ENCODE measurements at regions not wholly inside any gene's neighbourhood (a gene's known extent, or its start where the extent isn't known, plus 50 kb on each side); places are given as distances from the start of the nearest gene placed in this dataset.

DNA sequence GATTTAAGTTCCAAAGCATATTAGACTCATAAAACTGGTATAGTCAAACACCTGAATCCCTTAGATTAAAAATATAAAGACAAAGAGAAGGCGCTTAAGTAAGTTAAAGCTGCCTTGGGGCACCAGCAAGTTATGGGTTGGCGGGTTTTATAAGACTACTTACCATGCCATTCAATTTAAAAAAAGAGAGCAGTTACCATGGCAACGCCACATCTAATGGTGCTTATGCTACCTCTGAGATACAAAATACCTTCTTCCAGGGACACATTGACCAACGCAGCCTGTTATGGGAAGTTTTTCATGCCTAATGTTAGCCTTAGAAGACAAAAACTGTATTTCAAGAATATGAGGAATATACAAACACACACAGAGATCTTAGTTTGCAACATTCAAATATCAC is 713.6 kb downstream of the RNF144B start:
- Histone ChIP-seq H3K4me3 (ENCODE audit: low read length) (no peak overlapping the region), H3K4me1 (ENCODE audit: insufficient read depth, low read length) (no peaks in the 10 kb centered on the region), H3K9ac (ENCODE audit: low read depth, low read length) (no peak overlapping the region), H3K27ac (ENCODE audit: low read depth, low read length) (no peak overlapping the region), H3K9me3 (ENCODE audit: insufficient read depth, low read depth, low read length) (peaks cover 18% of the 10 kb centered on the region), H3K36me3 (ENCODE audit: insufficient read depth, low read length) (no peaks in the 10 kb centered on the region), H3K27me3 (ENCODE audit: insufficient read depth, low read length) (no peaks in the 10 kb centered on the region)
- WGBS, result 100% methylated on average over 4 of the region's 4 CpGs

DNA sequence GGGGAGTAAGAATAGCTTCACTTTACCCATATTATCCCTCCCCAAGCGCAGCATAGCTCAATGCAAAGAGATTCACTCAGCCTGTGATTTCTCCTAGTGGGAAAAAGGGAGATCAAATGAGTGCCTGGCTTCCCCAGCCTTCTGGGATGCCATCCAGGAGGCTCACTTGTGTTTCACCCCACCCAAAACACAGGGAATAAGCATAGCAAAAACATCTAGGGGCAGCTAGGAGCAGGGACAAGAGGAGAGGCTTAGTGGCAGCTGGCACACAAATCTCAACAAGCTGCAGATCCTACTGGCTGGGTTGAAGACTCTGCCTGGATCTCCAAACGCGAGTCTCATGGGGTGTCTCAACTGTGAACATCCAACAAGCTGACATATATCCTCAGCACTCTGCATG is 715.8 kb downstream of the RNF144B start:
- no peak overlapping the region for H3K9ac ChIP-seq (ENCODE audit: low read depth, low read length)
- no peaks in the 10 kb centered on the region for H3K36me3 ChIP-seq (ENCODE audit: insufficient read depth, low read length)
- no peaks in the 10 kb centered on the region for H3K4me1 ChIP-seq (ENCODE audit: insufficient read depth, low read length)
- WGBS, result 93% methylated on average over 3 of the region's 3 CpGs
- H3K4me3 ChIP-seq (ENCODE audit: low read length), result no peak overlapping the region
- no peak overlapping the region for H3K27ac ChIP-seq (ENCODE audit: low read depth, low read length)
- no peaks in the 10 kb centered on the region for H3K27me3 ChIP-seq (ENCODE audit: insufficient read depth, low read length)
- H3K9me3 ChIP-seq (ENCODE audit: insufficient read depth, low read depth, low read length), result peaks cover 26% of the 10 kb centered on the region

DNA sequence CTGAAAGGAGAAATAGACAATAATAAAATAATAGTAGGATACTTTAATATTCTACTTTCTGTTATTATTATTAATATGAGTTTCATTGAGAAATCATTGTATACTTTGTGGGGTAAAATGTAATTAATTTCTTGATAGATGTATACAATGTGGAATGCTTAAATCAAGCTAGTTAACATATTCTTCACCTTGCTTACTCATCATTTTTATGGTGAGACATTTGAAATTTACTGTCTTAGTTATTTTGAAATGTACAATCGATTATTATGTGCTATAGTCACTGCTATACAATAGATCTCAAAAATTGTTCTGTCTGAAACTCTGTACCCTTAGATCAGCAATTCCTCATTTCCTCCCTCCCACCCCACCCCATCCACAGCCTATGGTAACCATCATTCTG is 720.3 kb downstream of the RNF144B start:
- no peaks in the 10 kb centered on the region for H3K36me3 ChIP-seq (ENCODE audit: insufficient read depth, low read length)
- H3K9me3 ChIP-seq (ENCODE audit: insufficient read depth, low read depth, low read length), result peaks cover 7% of the 10 kb centered on the region
- no peak overlapping the region for H3K9ac ChIP-seq (ENCODE audit: low read depth, low read length)

DNA sequence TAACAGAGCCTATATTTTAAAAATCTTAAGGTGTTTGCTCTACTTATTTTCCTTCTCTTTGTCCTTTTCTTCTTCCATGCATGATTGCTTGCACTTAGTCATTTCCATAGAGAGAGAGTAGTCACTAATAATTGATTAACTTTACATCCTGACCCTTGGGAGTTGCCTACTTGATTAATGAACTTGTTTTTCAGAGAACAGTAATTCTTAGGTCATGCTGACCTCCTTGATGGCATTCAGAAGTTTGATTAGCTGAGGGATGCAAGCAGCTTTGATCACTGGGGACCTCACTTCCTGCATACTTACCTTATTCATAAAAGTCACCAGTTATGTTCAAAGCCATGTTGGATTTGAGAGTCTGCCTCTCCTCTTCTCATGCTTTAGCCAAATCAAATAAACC is 715.6 kb upstream of the ID4 start:
- Histone ChIP-seq H3K9me3 (ENCODE audit: insufficient read depth, low read depth, low read length) (0 out of 2 replicates have a peak, but pooled peaks cover 2% of the 10 kb centered on the region), H3K4me3 (ENCODE audit: low read length) (no peak overlapping the region)

More for the DNA sequence above, 720.3 kb downstream of the RNF144B start:
- Histone ChIP-seq H3K4me3 (ENCODE audit: low read length) (no peak overlapping the region), H3K27me3 (ENCODE audit: insufficient read depth, low read length) (no peaks in the 10 kb centered on the region), H3K27ac (ENCODE audit: low read depth, low read length) (no peak overlapping the region), H3K4me1 (ENCODE audit: insufficient read depth, low read length) (no peaks in the 10 kb centered on the region)
- WGBS, result 100% methylated on average over 1 of the region's 1 CpG

DNA sequence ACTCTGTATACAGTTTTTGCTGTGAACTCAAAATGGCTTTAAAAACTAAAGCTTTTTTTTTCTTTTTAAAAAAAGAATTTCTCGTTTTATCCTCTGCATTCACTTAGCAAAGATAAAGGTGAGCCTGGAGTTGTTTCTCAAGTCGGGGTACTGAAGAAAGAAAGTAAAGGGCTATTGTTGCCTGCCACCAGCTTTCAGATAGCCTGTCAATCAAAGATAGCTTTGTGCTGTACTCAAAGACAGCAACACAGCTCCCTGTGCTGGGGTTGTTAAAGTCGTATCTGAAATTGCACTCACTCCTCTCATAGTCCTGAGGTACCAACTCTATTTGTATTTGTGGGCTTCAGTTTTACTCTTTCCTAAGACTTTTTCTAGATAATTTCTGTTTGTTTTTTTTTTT is 710.1 kb upstream of the ID4 start:
- Histone ChIP-seq H3K4me1 (ENCODE audit: insufficient read depth, low read length) (no peaks in the 10 kb centered on the region), H3K36me3 (ENCODE audit: insufficient read depth, low read length) (no peaks in the 10 kb centered on the region), H3K27ac (ENCODE audit: low read depth, low read length) (no peak overlapping the region), H3K9me3 (ENCODE audit: insufficient read depth, low read depth, low read length) (0 out of 2 replicates have a peak, but pooled peaks cover 2% of the 10 kb centered on the region), H3K9ac (ENCODE audit: low read depth, low read length) (no peak overlapping the region), H3K27me3 (ENCODE audit: insufficient read depth, low read length) (no peaks in the 10 kb centered on the region), H3K4me3 (ENCODE audit: low read length) (no peak overlapping the region)
- 87% methylated on average over 2 of the region's 3 CpGs for WGBS

More for the DNA sequence above, 715.6 kb upstream of the ID4 start:
- Histone ChIP-seq H3K27me3 (ENCODE audit: insufficient read depth, low read length) (no peaks in the 10 kb centered on the region), H3K27ac (ENCODE audit: low read depth, low read length) (no peak overlapping the region), H3K9ac (ENCODE audit: low read depth, low read length) (no peak overlapping the region), H3K36me3 (ENCODE audit: insufficient read depth, low read length) (no peaks in the 10 kb centered on the region), H3K4me1 (ENCODE audit: insufficient read depth, low read length) (no peaks in the 10 kb centered on the region)

DNA sequence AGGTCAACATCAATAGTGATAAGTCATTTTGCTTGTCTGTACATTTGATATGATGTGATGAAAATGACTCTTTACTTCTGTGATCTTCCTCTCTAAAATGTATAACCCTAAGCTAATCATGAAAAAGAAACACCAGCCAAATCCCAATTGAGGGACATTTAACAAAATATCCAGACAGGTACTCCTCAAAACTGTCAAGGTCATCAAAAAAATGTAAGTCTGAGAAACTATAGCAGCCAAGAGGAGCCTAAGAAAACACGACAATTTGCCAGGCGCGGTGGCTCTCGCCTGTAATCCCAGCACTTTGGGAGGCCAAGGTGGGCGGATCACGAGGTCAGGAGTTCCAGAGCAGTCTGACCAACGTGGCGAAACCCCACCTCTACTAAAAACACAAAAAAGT is 708.5 kb upstream of the ID4 start:
- H3K9me3 ChIP-seq (ENCODE audit: insufficient read depth, low read depth, low read length), result no peaks in the 10 kb centered on the region
- no peaks in the 10 kb centered on the region for H3K36me3 ChIP-seq (ENCODE audit: insufficient read depth, low read length)
- no peak overlapping the region for H3K4me3 ChIP-seq (ENCODE audit: low read length)
- WGBS, result 94% methylated on average over 8 of the region's 8 CpGs
- H3K9ac ChIP-seq (ENCODE audit: low read depth, low read length), result no peak overlapping the region
- no peak overlapping the region for H3K27ac ChIP-seq (ENCODE audit: low read depth, low read length)
- H3K4me1 ChIP-seq (ENCODE audit: insufficient read depth, low read length), result no peaks in the 10 kb centered on the region
- H3K27me3 ChIP-seq (ENCODE audit: insufficient read depth, low read length), result no peaks in the 10 kb centered on the region

DNA sequence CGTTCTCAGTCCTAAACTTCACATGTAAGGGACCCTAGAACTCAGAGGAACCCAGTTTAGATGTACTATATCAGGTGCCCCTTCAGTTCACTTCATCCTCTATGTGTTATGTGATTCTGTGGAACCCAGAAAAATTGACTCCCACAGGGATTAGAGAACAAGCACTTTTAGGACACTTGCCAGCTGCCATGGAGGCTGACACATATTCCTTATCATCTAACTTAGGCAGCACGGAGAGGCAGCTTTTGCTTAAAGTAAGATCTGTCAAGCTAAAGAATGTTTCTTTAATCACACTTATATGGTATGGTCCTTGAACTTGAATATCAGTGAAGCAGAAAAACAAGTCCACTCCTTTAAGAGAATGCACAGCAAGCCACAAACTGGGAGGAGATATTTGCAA is 701.5 kb upstream of the ID4 start:
- 94% methylated on average over 2 of the region's 2 CpGs for WGBS
- Histone ChIP-seq H3K4me1 (ENCODE audit: insufficient read depth, low read length) (peaks cover 15% of the 10 kb centered on the region; the same call in 1 of the 2 replicates), H3K9me3 (ENCODE audit: insufficient read depth, low read depth, low read length) (no peaks in the 10 kb centered on the region)

DNA sequence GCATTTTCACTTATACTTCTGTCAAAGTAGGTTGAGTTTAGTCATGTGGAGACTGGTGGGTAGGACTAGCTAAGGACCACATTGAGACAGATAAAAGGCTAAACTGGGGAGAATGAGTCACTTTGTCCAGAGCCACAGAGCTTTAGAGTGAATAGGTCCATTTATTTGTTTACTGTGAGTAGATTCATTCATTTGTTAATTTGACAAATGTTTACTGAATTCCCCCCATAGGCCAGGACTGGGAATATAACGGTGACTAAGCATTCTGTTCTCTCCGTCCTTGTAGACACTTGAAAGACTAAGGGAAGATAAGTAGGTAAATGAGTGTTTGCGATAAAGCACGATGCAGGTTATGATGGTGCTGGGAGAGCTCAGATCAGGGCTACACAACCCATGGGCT is 699.7 kb upstream of the ID4 start:
- Histone ChIP-seq H3K36me3 (ENCODE audit: insufficient read depth, low read length) (no peaks in the 10 kb centered on the region), H3K9ac (ENCODE audit: low read depth, low read length) (no peak overlapping the region), H3K27ac (ENCODE audit: low read depth, low read length) (peak overlapping the region; percentile 15; the same call in 1 of the 2 replicates), H3K27me3 (ENCODE audit: insufficient read depth, low read length) (no peaks in the 10 kb centered on the region), H3K4me1 (ENCODE audit: insufficient read depth, low read length) (peaks cover 15% of the 10 kb centered on the region; the same call in 1 of the 2 replicates), H3K4me3 (ENCODE audit: low read length) (no peak overlapping the region), H3K9me3 (ENCODE audit: insufficient read depth, low read depth, low read length) (no peaks in the 10 kb centered on the region)
- WGBS, result 56% methylated on average over 4 of the region's 4 CpGs

More for the DNA sequence above, 701.5 kb upstream of the ID4 start:
- Histone ChIP-seq H3K27me3 (ENCODE audit: insufficient read depth, low read length) (no peaks in the 10 kb centered on the region), H3K36me3 (ENCODE audit: insufficient read depth, low read length) (no peaks in the 10 kb centered on the region), H3K4me3 (ENCODE audit: low read length) (no peak overlapping the region), H3K27ac (ENCODE audit: low read depth, low read length) (no peak overlapping the region), H3K9ac (ENCODE audit: low read depth, low read length) (no peak overlapping the region)

DNA sequence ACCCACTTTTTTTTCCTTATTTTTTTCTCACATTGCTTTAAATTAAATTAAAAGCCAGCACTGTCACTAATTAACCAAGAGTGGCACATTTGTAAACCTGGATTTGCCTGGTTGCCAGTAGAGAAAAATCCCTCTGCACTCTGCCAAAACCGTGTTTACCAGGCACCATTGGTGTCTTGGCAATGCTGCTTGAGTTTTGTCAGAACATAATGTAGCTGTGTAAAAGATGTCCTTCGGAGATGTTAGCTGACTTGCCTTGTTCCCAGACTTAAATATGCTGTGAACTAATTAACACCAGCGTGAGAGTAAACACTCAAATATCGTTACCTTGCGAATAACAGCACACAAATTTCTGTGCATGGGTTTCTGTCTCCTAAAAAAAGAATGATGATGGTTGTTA is 694.9 kb upstream of the ID4 start:
- 96% methylated on average over 5 of the region's 5 CpGs for WGBS
- no peaks in the 10 kb centered on the region for H3K27me3 ChIP-seq (ENCODE audit: insufficient read depth, low read length)
- H3K36me3 ChIP-seq (ENCODE audit: insufficient read depth, low read length), result no peaks in the 10 kb centered on the region
- H3K9ac ChIP-seq (ENCODE audit: low read depth, low read length), result no peak overlapping the region
- H3K4me3 ChIP-seq (ENCODE audit: low read length), result no peak overlapping the region
- H3K27ac ChIP-seq (ENCODE audit: low read depth, low read length), result no peak overlapping the region
- no peaks in the 10 kb centered on the region for H3K9me3 ChIP-seq (ENCODE audit: insufficient read depth, low read depth, low read length)
- H3K4me1 ChIP-seq (ENCODE audit: insufficient read depth, low read length), result peaks cover 9% of the 10 kb centered on the region; the same call in 1 of the 2 replicates

DNA sequence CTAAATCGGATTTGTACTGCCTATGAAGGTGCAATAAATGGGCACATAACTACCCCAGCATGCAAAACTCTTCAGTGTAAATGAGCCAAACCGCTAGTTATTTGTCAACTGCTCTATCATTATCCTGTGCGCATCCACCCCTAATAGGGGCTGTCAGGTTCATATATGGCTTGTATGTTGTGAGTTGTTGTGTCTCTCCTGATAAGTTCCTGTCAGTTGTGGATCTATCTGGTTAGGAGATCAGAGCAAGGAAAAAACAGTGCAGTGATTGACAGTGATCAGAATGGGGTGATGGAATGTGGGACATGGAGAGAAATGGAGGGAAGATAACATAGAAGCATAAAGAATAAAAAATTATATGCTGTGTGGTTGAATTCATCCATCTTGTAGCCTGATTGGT is 686.9 kb upstream of the ID4 start:
- Histone ChIP-seq H3K4me1 (ENCODE audit: insufficient read depth, low read length) (no peaks in the 10 kb centered on the region), H3K36me3 (ENCODE audit: insufficient read depth, low read length) (no peaks in the 10 kb centered on the region), H3K27me3 (ENCODE audit: insufficient read depth, low read length) (no peaks in the 10 kb centered on the region), H3K4me3 (ENCODE audit: low read length) (no peak overlapping the region), H3K27ac (ENCODE audit: low read depth, low read length) (no peak overlapping the region), H3K9me3 (ENCODE audit: insufficient read depth, low read depth, low read length) (no peaks in the 10 kb centered on the region), H3K9ac (ENCODE audit: low read depth, low read length) (no peak overlapping the region)
- WGBS, result 97% methylated on average over 3 of the region's 3 CpGs

DNA sequence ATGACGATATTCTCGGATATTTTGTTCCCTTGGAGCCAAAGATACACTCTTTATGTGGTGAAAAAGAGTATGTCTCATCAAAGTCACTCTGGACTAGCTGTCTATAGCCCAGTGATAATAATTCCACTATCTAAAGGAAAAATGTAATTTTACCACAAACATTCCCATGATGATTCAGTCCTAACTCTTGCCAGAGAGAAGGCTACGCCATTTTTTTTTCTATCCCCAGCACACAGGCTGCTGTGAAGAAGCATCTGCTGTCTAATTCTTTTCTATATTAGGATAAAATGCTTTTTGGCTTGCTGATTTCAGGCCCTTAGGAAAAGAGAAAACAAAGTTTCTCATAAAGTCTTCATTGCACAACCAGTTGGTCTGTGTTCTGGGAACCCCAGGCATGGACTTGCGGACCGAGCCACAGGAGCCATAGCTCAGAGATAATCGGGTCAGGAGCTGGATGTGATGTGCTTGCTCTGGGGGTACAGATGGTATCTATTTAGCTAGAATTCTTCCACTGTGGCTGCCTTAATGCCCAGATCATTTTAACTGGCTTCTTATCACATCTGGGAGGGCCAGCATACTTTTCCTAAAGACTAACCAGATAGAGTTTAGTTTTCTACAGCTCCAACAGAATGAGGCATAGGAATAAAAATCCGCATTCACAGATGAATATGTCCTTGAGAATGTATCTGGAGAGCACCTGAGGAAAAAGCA is 683.7 kb upstream of the ID4 start:
- H3K27me3 ChIP-seq (ENCODE audit: insufficient read depth, low read length), result no peaks in the 10 kb centered on the region
- H3K4me3 ChIP-seq (ENCODE audit: low read length), result no peak overlapping the region
- H3K4me1 ChIP-seq (ENCODE audit: insufficient read depth, low read length), result no peaks in the 10 kb centered on the region; the same call in 1 of the 2 replicates
- WGBS, result 97% methylated on average over 7 of the region's 7 CpGs
- no peak overlapping the region for H3K9ac ChIP-seq (ENCODE audit: low read depth, low read length)
- no peak overlapping the region for H3K27ac ChIP-seq (ENCODE audit: low read depth, low read length)
- H3K36me3 ChIP-seq (ENCODE audit: insufficient read depth, low read length), result no peaks in the 10 kb centered on the region
- H3K9me3 ChIP-seq (ENCODE audit: insufficient read depth, low read depth, low read length), result no peaks in the 10 kb centered on the region

DNA sequence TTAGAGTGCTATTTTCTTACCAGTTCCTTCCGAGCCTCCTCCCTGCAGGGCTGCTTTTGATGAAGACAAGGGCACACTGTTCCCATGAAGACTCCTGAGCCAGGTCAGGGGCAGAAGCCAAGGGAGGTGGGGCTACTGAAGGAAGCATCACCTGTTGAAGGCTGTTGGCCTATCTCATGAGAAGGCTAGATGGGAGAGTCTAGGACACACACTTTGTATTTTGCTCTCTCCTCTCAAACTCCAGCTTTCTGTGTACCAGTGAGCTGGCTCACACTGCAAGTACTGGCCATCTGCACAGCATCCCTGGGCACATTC is 683.2 kb upstream of the ID4 start:
- H3K4me1 ChIP-seq (ENCODE audit: insufficient read depth, low read length), result no peaks in the 10 kb centered on the region; the same call in 1 of the 2 replicates
- no peak overlapping the region for H3K27ac ChIP-seq (ENCODE audit: low read depth, low read length)
- H3K9ac ChIP-seq (ENCODE audit: low read depth, low read length), result no peak overlapping the region
- no peaks in the 10 kb centered on the region for H3K9me3 ChIP-seq (ENCODE audit: insufficient read depth, low read depth, low read length)
- no peaks in the 10 kb centered on the region for H3K27me3 ChIP-seq (ENCODE audit: insufficient read depth, low read length)
- 98% methylated on average over 1 of the region's 1 CpG for WGBS
- no peak overlapping the region for H3K4me3 ChIP-seq (ENCODE audit: low read length)
- H3K36me3 ChIP-seq (ENCODE audit: insufficient read depth, low read length), result no peaks in the 10 kb centered on the region

All from HUES64 (cell line).